HuH-7.5 (cell line): ENCODE measurements at regions not wholly inside any gene's neighbourhood (a gene's known extent, or its start where the extent isn't known, plus 50 kb on each side); places are given as distances from the start of the nearest gene placed in this dataset.
"Not testable (repeated sequence)": the region's sequence is repeated elsewhere in the genome, so short reads cannot be mapped to it uniquely, and the experiment has no call there.

Source experiments
- DNase-seq: peaks from one replicate; pipeline ENCODE4 v3.0.0; 2011; ENCODE audit warnings: low spot score

DNA sequence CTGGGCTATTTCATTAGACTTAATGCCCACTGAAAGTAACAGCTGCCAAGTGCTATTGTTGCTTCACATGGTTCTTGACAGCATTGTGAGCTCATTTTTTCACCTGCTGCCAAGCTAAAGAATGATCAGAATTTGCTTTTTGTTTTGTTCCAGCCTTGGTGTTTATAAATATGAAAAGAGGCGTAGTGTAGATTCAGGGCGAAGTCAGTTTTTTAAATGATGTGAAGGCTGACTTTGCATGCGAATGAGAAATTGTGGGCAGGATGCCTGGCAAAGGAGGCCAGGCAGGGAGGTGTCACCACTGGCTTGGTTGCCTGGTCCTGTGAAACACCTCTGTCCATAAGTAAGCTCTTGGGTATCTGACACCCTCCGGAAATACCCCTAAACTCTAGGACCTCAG, 93.3 kb upstream of the NAP1L1 start:
- DNase-seq = no peak

DNA sequence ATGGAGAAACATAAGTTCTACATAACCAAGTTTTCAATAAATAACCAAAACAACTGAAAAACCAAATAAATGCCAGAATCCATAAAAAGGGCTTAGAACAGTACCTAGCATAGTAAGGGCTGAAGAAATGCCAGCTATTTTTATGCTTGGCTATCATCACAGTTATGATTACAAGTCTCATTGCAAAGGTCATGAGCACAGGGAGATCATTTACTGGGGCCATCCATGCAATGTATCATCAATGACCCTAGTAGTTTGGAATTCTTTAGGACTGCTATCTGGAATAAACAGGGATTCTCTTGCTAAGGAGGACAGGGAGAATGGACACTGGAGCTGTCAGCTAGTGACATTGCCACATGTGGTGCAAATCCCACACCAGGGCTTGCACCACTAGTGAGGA, 92.5 kb upstream of the NAP1L1 start:
- no peak for DNase-seq

DNA sequence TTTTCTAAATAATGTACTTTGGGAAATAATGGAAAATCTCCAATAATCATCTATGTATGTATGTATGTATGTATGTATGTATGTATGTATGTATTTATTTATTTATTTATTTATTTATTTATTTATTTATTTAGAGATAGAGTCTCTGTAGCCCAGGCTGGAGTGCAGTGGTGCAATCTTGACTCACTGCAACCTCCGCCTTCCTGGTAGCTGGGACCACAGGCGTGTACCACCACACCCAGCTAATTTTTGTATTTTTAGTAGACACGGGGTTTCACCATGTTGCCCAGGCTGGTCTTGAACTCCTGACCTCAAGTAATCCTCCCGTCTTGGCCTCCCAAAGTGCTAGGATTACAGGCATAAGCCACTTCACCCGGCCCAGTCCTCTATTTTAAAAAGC, 91.5 kb upstream of the NAP1L1 start:
- DNase-seq = not testable (repeated sequence)

DNA sequence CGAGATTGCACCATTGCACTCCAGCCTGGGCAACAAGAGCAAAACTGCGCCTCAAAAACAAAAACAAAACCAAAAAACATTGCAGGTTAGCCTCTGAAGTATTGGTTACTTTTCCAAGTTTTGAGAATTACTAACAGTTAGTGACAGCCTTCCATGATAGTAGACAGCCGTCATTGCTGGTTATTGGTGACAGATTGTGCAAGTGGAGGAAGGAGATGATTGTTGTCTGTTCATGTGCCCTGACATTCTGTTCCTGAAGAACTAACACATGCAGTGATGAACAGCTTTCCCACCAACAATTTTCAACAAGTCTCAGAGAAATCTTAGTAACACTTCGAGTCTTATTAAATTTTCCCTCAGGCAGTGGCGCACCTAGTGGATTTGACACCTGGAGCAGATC, 89.3 kb upstream of the NAP1L1 start:
- DNase-seq = no peak

DNA sequence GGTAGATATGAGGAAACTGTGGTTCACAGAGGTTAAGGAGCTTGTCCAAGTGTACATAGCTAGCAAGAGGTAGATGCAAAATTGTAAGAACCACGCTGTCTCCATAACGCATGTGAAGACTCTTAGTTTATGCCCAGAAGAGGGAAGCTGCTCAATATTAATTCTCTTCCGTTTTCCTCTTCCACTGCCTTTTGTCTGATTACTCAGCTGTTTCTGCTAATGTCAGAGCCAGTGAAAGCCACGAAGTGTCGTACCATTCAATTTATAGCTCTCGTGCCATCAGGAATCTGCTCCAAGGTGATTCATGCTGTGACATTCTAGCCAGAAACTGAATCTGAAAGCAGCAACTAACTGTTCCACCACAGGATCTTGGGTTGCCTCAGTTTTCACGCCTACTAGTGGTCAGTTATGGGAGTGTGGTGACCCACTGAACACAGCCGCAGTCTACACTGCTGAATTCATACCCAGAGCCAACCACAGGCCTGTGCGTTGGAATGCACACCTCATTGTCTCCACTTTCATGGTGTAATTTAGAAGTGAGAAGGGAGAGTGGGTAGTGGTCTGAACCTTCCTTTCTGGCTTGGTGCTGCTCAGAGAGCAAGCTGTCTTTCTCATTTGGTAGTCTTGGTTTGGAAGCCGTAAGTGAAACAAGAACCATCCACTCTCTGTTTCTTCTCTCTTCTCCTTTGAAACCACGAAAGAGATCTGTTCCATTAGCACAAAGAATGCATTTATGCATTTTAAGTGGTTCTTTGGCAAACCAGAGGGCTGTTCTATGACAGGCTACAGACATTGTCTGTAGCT, 74.2 kb upstream of the NAP1L1 start:
- DNase-seq = peak; percentile 46

DNA sequence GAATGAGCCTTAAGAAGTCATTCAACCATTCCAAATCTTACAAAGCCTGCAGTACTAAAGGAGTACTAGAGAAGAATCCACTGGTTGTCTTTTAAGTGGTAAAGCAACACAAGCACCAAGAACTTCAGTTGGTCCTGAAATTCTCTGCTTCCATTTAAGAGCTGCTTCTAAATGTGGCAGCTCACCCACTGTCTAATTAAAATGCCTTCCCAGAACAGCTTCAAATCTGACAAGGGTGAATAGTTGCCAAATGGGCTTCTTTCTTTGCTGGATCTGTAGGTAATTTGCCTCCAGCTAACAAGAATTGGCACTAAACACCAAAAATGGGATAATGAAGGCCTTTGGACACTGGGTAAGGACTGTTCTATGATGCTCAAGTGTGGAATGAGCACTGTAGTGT, 72.2 kb upstream of the NAP1L1 start:
- DNase-seq = no peak

DNA sequence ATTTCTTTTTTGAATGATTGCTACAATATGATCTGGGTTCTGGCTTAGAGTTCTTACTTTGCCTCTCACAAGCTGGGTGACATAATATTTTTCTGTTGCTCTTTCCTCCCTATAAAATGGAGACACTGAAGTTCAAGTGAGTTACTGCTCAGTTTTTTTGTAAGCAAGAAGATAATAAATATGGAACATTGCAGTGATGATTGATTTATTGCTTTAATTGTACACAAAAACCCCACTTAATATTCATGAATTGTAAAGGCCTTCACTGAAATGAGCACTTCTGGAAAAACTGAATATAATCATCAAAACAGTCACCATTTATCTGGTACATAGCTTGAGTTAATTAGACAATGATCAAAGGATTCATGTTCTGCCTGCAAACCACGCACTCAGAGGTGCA, 71.8 kb upstream of the NAP1L1 start:
- no peak for DNase-seq

DNA sequence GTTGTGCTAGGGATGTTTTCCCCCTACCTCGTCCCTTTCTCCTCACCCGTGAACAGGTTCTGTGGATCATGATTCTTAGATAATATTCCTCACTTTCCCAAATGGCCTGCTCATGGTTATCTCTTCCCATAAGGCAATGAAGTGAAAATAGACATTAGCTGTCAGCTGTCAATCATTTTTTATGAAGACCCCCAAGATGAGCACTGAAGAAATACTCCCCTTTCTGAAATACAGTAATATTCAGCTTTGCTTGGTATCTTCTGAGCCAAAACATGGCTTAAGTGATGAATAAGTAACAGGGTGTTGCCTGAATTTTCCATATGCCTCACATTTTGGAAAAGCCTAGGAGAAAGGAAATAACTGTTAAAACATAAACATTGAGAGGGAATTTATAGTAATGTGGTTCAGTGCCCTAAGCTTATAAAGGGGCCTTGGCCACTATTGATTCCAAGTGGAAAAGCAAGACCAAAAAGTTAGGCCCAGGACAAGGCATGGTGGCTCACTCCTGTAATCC, 70.7 kb upstream of the NAP1L1 start:
- no peak for DNase-seq

DNA sequence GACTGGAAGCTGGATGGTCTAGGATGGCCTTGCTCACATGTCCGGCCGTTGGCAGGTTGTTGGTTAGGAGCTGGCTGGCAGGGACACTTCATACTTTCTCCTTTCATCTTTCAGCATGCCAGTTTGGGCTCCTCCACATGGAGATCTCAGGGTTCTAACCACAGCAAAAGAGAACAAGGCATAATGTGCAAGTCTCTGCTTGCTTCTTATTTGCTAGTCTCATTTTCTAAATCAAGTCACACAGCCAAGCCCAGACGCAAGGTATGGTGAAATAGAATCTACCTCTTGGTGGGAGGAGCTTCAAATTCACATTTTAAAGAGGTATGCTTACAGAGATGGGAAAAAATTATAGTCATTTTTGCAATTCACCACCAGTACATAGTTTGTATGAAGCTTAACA, 69.1 kb upstream of the NAP1L1 start:
- no peak for DNase-seq

DNA sequence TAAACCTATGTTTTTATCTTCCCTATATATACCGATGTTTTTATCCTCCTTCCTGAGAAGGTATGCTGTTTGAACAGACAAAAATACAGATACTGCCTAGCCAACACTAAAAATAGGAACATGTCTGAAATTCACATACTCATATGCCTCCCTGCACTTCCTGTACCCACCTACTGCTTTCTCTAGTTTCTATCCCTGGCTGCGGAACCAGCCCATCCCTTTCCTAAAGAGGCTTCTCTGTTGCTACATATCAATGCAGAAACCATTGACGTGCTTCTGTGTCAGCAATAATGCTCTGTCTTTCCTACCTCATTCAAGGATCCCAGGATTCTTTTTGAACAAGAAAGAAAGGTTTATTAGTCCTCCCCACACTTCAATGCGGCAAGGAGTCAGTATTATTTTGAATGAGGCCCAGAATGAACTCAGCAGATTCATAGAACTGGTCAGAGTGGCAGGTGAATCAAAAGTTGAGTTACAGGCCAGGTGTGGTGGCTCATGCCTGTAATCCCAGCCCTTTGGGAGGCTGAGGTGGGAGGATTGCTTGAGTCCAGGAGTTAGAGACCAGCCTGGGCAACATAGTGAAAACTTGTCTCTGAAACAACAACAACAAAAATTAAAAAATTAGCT, 67.8 kb upstream of the NAP1L1 start:
- DNase-seq = no peak

DNA sequence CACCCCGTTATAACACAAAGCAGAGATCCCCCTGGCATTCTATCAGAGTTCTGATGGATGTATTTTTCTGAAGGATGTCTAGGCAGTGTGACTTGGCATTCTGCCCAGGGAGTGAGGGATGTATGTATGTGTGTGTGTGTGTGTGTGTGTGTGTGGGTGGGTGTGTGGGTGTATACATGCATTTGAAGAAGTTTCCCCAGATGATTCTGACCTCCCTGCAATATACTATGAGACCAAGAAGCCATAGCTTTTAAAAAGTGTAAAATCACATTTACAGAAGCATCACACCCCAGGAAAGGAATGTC, 59.7 kb upstream of the NAP1L1 start:
- no peak for DNase-seq

DNA sequence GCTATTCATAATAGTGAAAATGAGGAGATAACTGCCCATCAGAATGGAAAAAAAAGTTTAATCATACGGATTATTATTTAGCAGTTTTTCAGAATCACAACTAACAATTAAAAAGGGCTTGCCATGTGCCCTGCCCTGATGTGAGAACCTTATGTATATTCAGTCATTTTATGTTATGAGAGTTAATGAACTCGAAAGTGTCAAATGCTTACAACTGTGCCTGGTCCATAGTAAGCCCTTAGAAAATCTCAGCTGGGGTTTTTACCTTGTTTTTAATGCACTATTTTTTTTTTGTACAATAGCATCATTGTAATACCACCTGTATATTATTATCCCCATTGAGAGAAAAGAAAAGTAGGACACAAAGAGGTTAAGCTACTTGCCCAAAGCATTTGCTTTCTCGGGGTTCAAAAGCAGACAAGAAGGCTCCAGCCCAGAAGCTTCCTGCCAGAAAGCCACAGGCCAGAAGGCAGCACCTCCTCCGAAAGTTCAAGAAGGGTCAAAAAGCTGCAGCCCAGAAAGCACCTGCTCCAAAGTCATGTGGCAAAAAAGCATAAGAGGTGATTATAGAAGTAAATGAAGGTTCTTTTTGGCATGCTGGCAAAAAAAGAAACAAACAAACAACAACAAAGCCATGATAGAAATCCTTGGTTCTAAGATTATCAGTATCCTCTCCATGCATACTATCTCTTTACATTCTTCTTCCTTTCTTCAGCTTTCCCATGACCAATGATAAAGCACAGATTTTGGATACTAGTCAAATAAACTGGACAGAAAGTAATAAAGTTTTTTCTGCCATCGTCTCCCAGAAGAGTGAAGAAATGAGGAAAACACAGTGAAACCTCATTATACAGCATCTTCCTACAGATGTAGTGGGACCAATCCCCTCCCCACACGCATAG, 59.1 kb upstream of the NAP1L1 start:
- no peak for DNase-seq

DNA sequence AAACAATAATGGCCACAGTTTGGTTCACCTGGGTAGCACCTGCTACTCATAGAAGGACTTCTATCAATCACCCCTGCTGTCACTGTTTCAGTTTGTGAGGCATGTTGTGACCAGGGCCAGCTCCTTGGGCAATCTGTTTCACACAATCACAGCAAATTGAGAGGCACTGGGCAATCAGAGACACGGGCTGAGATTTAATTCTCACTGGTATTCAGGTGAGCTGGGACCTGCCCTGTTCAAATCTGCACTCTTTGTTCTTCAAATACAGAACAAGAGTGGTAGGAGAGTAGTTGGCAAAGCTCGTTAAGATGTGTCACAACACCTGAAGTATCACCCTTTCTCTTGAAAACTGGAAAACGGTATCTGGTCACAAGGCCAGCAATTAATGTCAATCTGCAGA, 57.8 kb upstream of the NAP1L1 start:
- no peak for DNase-seq

DNA sequence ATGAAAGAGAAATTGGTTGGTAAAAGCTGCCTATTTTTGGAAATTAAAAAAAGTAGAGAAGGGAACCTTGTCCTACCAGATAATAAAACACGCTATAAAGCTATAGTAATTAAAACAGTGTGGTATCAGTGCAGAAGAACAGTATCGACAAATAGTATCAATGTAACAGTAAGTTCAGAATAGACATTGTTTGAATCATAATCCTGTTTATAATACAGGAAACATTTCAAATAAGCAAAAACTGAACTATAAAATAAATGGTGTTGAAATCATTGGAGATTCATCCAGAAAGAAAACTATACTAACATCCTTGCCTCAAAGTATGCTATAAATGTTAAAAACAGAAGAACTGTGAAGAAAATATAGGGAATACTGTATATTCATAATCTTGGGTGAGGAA, 54.2 kb upstream of the NAP1L1 start:
- no peak for DNase-seq

DNA sequence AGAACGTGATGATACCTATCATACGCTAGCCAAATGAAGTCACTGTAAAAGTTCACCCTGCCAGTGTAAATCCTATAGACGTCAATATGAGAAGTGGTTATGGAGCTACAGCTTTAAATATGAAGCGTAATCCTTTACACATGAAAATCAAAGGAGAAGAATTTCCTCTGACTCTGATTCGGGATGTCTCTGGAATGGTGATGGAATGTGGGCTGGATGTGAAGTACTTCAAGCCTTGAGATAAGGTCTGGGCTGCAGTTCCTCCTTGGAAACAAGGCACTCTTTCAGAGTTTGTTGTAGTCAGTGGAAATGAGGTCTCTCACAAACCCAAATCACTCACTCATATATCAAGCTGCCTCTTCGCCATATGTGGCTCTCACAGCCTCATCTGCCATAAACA, 53.1 kb upstream of the NAP1L1 start:
- DNase-seq = no peak

DNA sequence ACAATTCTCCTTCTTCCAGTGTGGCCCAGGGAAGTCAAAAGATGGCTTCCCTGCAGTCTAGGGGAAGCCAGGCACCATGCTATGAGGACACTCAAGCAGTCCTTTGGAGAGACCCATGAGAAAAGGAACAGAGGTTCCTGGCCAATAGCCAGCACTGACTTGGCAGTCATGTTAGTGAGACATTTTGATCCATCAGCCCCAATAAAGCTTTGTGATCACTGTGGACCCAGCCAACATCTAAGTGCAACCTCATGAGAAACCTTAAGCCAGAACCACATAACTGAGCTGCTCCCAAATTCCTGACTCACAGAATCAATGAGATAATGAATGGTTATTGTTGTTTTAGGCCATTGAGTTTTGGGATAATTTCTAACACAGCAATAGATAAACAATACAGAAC, 51.0 kb upstream of the NAP1L1 start:
- DNase-seq = no peak
